ENCODE measurements at regions not wholly inside any gene's neighbourhood (a gene's known extent, or its start where the extent isn't known, plus 50 kb on each side); places are given as distances from the start of the nearest gene placed in this dataset.

GRCh38 chr6:88386167-88386566 is 220.0 kb upstream of the CNR1 start:
- H3K4me3 Mint-ChIP-seq = no peak overlapping the region
- no peaks in the 10 kb centered on the region for H3K36me3 ChIP-seq (ENCODE audit: insufficient read depth)
- no peak overlapping the region for H3K27ac Mint-ChIP-seq

More at GRCh38 chr6:88386167-88386566, 220.0 kb upstream of the CNR1 start:
- Histone ChIP-seq H4K20me1 (replicated peaks; ENCODE audit: insufficient read depth) (no peaks in the 10 kb centered on the region), H3K27me3 (ENCODE audit: insufficient read depth) (no peaks in the 10 kb centered on the region), H3K4me1 (ENCODE audit: insufficient read depth) (peaks cover 12% of the 10 kb centered on the region), H3K27ac (ENCODE audit: low read depth) (no peak overlapping the region), H3K9me2 (ENCODE audit: insufficient read depth) (peaks cover 7% of the 10 kb centered on the region; the same call in 1 of the 2 replicates), H3K4me2 (no peak overlapping the region), H3K4me3 (no peak overlapping the region), H3K79me2 (replicated peaks; ENCODE audit: insufficient read depth) (no peaks in the 10 kb centered on the region), H3F3A (replicated peaks; ENCODE audit: low read depth) (no peaks in the 10 kb centered on the region), H2AFZ (no peak overlapping the region)
- Mint-ChIP-seq H3K9me3 (peaks cover 3% of the 10 kb centered on the region; the same call in 2 of the 3 replicates), H3K36me3 (ENCODE audit: low read depth) (no peaks in the 10 kb centered on the region), H3K4me1 (peaks cover 7% of the 10 kb centered on the region), H3K27me3 (ENCODE audit: insufficient read depth, low read depth, poor library complexity) (no peaks in the 10 kb centered on the region)
- TF ChIP-seq JUNB (IDR thresholded peaks at IDR 0.05; ENCODE audit: unreplicated experiment) (no peak), ETS1 (IDR thresholded peaks at IDR 0.05) (no peak), NANOG (IDR thresholded peaks at IDR 0.05; ENCODE audit: borderline replicate concordance) (no peak), REST (IDR thresholded peaks at IDR 0.05; ENCODE audit: unreplicated experiment) (no peak), POLR2AphosphoS5 (IDR thresholded peaks at IDR 0.05; ENCODE audit: low read depth) (no peak), CTCF (conservative IDR thresholded peaks at IDR 0.05; ENCODE audit: low read depth in 2 of 2) (no peak)
- DNase-seq (ENCODE audit: low spot score) (no peak), ATAC-seq (no peak)
